ENCODE measurements at regions not wholly inside any gene's neighbourhood (a gene's known extent, or its start where the extent isn't known, plus 50 kb on each side); places are given as distances from the start of the nearest gene placed in this dataset.
"Not testable (repeated sequence)": the region's sequence is repeated elsewhere in the genome, so short reads cannot be mapped to it uniquely, and the experiment has no call there.

DNA sequence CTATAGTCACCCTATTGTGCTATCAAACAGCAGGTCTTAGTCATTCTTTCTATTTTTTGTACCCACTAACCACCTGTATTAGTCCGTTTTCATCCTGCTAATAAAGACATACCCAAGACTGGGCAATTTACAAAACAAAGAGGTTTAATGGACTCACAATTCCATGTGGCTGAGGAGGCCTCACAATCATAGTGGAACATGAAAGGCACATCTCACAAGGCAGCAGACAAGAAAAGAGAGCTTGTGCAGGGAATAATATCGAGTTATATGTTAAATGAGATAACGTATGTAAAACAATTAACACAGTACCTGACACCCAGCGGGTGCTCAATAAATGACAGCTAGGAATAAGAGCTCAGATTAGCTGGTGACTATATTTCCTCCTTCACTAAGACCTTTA lies 88.1 kb upstream of the WDR44 start:
- no peak for DNase-seq (ENCODE audit: low read depth in 3 of 3)

DNA sequence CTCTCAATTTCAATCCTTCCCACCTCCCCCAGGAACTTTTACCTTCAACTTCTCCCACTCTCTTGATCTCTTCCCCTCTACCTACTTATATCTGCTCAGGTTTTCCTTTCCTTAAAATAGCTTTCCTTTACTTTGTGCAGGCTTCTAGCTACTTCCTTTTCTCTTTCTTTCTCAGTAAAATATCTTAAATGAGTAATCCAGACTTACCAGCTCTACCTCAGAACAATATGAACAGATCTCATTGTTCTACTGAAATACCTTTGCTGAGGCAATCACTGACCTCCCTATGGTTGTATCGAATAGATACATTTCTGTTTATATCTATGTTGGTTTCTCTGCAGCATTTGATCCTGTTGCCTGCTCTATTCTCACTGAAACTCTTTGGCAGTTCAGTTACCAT lies 86.7 kb upstream of the WDR44 start:
- no peak for DNase-seq (ENCODE audit: low read depth in 3 of 3)

DNA sequence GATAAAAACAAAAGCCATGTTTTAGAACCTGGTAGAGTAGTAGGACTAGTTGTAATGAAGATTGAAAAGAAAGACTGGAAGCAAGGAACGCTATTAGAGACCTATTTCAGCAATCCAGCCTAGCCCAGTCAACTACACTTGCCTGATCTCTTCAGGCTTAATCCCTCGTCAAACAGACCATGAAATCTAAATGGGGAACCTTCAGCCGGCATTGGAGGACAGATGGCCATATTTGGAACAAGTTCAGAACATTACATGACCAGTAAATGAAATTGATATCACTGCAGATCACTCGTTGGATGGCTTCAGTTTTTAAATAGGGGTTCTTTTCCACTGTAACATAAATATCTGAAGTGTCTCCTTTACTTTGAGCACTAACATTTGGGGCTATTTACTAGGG lies 84.8 kb upstream of the WDR44 start:
- DNase-seq (ENCODE audit: low read depth in 3 of 3) = no peak

DNA sequence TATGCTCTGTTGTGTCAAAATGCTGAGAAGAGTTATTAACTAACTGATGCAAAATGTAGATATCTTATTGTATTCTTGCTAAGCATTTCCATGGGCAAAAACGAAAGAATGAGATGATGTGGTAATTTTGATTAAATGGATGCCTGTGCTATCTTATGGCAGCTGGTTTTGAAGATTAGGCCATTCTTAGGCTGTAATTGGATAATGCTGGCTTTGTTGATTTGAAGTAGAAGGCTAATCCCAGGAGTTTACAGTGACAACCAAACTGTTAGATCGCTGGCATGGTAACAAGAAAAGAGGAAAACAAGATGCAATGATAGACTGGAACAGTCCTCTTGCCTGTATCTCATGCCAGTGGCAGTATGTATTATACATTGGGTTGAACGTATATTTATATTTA lies 74.1 kb upstream of the WDR44 start:
- DNase-seq (ENCODE audit: low read depth in 3 of 3) = no peak

DNA sequence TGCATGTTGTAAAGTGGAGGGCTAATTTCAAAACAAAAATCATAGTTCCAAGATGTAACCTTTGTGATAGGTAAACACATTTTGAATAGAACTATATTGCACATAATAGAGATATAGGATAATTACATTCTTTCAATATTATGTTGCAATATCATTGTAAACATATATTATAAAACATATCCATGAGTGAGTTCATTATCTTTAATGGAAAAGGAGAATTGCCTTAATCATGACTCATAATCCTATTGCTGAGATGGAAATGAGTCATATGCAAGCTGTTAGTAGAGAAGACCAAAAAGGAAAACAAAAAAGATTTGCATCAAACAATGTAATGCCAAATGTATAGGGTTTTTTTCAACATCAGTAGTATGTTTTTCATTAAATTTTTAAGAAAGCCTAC lies 73.7 kb upstream of the WDR44 start:
- DNase-seq (ENCODE audit: low read depth in 3 of 3) = no peak

DNA sequence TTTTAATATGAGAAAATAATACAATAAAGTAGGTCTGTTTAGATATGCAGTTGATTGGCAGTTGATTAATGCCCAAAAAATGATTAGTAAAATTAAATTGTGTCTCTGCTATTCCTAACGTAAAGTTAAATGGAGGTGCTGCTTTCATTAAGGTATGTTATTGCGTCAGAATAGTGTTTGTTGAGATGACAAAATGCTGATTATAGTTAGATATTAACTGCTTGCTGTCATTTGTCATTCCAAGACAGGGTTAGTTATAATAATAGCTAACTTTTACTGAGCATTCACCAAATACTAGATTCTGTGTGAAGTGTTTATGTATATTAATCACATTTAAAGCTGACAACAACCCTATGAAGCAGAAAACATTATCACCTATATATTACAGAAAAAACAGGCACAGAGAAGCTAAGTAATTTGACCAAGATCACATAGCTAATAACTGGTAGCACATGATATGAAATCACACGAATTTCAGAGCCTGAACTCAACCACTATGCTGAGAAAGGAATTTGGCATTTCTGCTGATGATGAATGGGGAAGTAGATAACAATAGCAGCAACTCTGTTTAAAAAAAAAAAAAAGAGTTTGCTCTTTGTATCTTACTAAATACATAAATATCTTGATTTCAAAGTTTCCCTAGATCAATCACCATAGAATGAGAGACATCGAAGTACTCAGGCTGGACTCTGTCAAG lies 59.7 kb upstream of the WDR44 start:
- DNase-seq (ENCODE audit: low read depth in 3 of 3) = no peak

DNA sequence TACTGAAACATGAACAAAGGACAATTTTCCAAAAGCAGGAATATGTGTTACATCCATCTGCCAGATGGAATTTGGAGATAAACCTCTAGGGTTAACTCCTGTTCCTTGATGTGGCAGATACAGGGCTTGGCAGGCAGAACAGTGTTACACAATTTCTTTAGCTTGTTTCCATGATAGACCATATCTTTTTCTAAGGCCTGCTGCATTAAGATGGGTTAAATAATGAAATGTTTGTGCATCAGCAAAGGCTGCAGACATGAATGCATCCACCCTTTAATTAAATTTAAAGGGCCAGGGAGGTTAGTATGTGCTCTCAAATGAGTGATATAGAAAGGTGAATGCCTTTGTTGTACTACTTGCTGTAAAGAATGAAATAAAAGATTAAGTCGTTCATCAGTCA lies 50.1 kb upstream of the WDR44 start:
- not testable (repeated sequence) for DNase-seq (ENCODE audit: low read depth in 3 of 3)

All from stimulated activated CD4-positive, alpha-beta T cell treated with anti-CD3 and anti-CD28 coated beads, TNF-alpha, amount 100 ng/mL, for 24 hours (primary cell).